ENCODE measurements at regions not wholly inside any gene's neighbourhood (a gene's known extent, or its start where the extent isn't known, plus 50 kb on each side); places are given as distances from the start of the nearest gene placed in this dataset.
"Not testable (repeated sequence)": the region's sequence is repeated elsewhere in the genome, so short reads cannot be mapped to it uniquely, and the experiment has no call there.

- H3K9me3 Mint-ChIP-seq; H3K27me3 ChIP-seq (replicated peaks in 1 of 2; ENCODE audit: control insufficient read depth in 2 of 2, extremely low read depth in 1 of 2, insufficient read depth in 2 of 2, low read length in 1 of 2); H3K4me3 ChIP-seq (ENCODE audit: control insufficient read depth in 1 of 2, extremely low read depth in 1 of 2, low read length in 1 of 2); H3K4me3 Mint-ChIP-seq; H3K27ac Mint-ChIP-seq; ATAC-seq (replicated peaks in 1 of 4); H3K4me1 ChIP-seq (ENCODE audit: control insufficient read depth in 1 of 2, extremely low read depth in 1 of 2, insufficient read depth in 2 of 2, low read length in 2 of 2); POLR2A ChIA-PET; H3K4me1 Mint-ChIP-seq; H3K36me3 Mint-ChIP-seq; H3K36me3 ChIP-seq (ENCODE audit: control insufficient read depth in 2 of 2, extremely low read depth in 1 of 2, insufficient read depth in 1 of 2, low read length in 1 of 2); DNase-seq; H3K9me3 ChIP-seq; H3K27ac ChIP-seq (ENCODE audit: low read length): not testable (repeated sequence)
- CTCF ChIA-PET = interaction anchor here in 1 of 2 donors (1.5 kb wide), 1 partner anchor 11 kb away, joined by 3 read pairs; no protein-coding TSS in a partner anchor
- WGBS (ENCODE audit: insufficient coverage) = no CpG with 5 or more reads among the region's 1 CpG
- peaks cover 14 to 16% of the 10 kb centered on the region in 2 donors for H3K27me3 Mint-ChIP-seq
Measured at GRCh38 chr1:157368941-157369340, 183.4 kb downstream of the FCRL5 start.

GRCh38 chr1:157368363-157368762 lies 184.0 kb downstream of the FCRL5 start:
- ChIA-PET CTCF (no interaction called here), POLR2A (no interaction called here)
- DNase-seq = no peak

DNA sequence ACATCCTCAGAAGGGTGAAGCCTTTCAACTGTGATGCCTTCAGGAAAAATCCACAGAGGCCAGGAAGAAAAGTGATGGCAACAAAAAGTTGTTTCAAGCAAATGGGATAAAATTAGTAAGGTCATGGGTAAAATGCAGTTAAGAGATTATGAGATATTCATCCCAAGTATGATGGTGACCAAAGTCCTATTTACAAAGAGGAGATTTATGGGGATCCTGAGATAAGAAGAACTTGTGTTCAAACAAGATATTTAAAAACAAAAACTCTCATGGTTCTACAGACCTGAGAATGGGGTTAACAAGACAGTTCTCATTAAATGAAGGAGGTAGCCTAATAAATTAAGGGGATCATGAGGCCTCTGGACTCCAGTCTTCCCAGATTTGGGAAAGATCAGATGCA lies 184.4 kb downstream of the FCRL5 start:
- no peak overlapping the region for H3K4me3 Mint-ChIP-seq
- ATAC-seq (replicated peaks in 1 of 4) (no peak), DNase-seq (no peak)
- no peak overlapping the region for H3K27ac Mint-ChIP-seq
- peaks cover 7 to 16% of the 10 kb centered on the region in 2 donors for H3K27me3 Mint-ChIP-seq
- POLR2A ChIA-PET = no interaction called here
- H3K27me3 ChIP-seq (replicated peaks in 1 of 2; ENCODE audit: control insufficient read depth in 2 of 2, extremely low read depth in 1 of 2, insufficient read depth in 2 of 2, low read length in 1 of 2) = peaks cover 0 to 5% of the 10 kb centered on the region in 2 experiments
- H3K9me3 ChIP-seq = no peaks in the 10 kb centered on the region
- CTCF ChIA-PET = no interaction called here
- no peaks in the 10 kb centered on the region for H3K36me3 Mint-ChIP-seq
- H3K36me3 ChIP-seq (ENCODE audit: control insufficient read depth in 2 of 2, extremely low read depth in 1 of 2, insufficient read depth in 1 of 2, low read length in 1 of 2) = no peaks in the 10 kb centered on the region
- H3K4me1 Mint-ChIP-seq = peaks cover 0 to 2% (median 0%) of the 10 kb centered on the region in 3 donors
- H3K4me3 ChIP-seq (ENCODE audit: control insufficient read depth in 1 of 2, extremely low read depth in 1 of 2, low read length in 1 of 2) = no peak overlapping the region
- no peaks in the 10 kb centered on the region for H3K4me1 ChIP-seq (ENCODE audit: control insufficient read depth in 1 of 2, extremely low read depth in 1 of 2, insufficient read depth in 2 of 2, low read length in 2 of 2)
- H3K27ac ChIP-seq (ENCODE audit: low read length) = no peak overlapping the region
- no peaks in the 10 kb centered on the region for H3K9me3 Mint-ChIP-seq

More at GRCh38 chr1:157368363-157368762, 184.0 kb downstream of the FCRL5 start:
- H3K4me1 Mint-ChIP-seq = peaks cover 0 to 2% (median 0%) of the 10 kb centered on the region in 3 donors
- no peak overlapping the region for H3K4me3 Mint-ChIP-seq
- H3K27me3 Mint-ChIP-seq = peaks cover 10 to 13% of the 10 kb centered on the region in 2 donors
- Histone ChIP-seq H3K4me3 (ENCODE audit: control insufficient read depth in 1 of 2, extremely low read depth in 1 of 2, low read length in 1 of 2) (no peak overlapping the region), H3K4me1 (ENCODE audit: control insufficient read depth in 1 of 2, extremely low read depth in 1 of 2, insufficient read depth in 2 of 2, low read length in 2 of 2) (no peaks in the 10 kb centered on the region), H3K9me3 (no peaks in the 10 kb centered on the region), H3K27ac (ENCODE audit: low read length) (no peak overlapping the region), H3K27me3 (replicated peaks in 1 of 2; ENCODE audit: control insufficient read depth in 2 of 2, extremely low read depth in 1 of 2, insufficient read depth in 2 of 2, low read length in 1 of 2) (peaks cover 0 to 6% of the 10 kb centered on the region in 2 experiments), H3K36me3 (ENCODE audit: control insufficient read depth in 2 of 2, extremely low read depth in 1 of 2, insufficient read depth in 1 of 2, low read length in 1 of 2) (no peaks in the 10 kb centered on the region)
- ATAC-seq (replicated peaks in 1 of 4) = no peak
- no peaks in the 10 kb centered on the region for H3K9me3 Mint-ChIP-seq
- WGBS (ENCODE audit: insufficient coverage) = 63% methylated on average over 2 of the region's 2 CpGs
- H3K27ac Mint-ChIP-seq = no peak overlapping the region
- no peaks in the 10 kb centered on the region for H3K36me3 Mint-ChIP-seq

- DNase-seq = no peak
- WGBS (ENCODE audit: insufficient coverage) = no CpG with 5 or more reads among the region's 3 CpGs
- Mint-ChIP-seq H3K27ac (no peak overlapping the region), H3K4me3 (no peak overlapping the region), H3K4me1 (peaks cover 0 to 2% (median 0%) of the 10 kb centered on the region in 3 donors), H3K36me3 (no peaks in the 10 kb centered on the region), H3K27me3 (peaks cover 7 to 12% of the 10 kb centered on the region in 2 donors), H3K9me3 (no peaks in the 10 kb centered on the region)
- Histone ChIP-seq H3K27ac (ENCODE audit: low read length) (no peak overlapping the region), H3K4me3 (ENCODE audit: control insufficient read depth in 1 of 2, extremely low read depth in 1 of 2, low read length in 1 of 2) (no peak overlapping the region), H3K9me3 (no peaks in the 10 kb centered on the region), H3K36me3 (ENCODE audit: control insufficient read depth in 2 of 2, extremely low read depth in 1 of 2, insufficient read depth in 1 of 2, low read length in 1 of 2) (no peaks in the 10 kb centered on the region), H3K27me3 (replicated peaks in 1 of 2; ENCODE audit: control insufficient read depth in 2 of 2, extremely low read depth in 1 of 2, insufficient read depth in 2 of 2, low read length in 1 of 2) (peaks cover 0 to 4% of the 10 kb centered on the region in 2 experiments), H3K4me1 (ENCODE audit: control insufficient read depth in 1 of 2, extremely low read depth in 1 of 2, insufficient read depth in 2 of 2, low read length in 2 of 2) (no peaks in the 10 kb centered on the region)
- POLR2A ChIA-PET = no interaction called here
- CTCF ChIA-PET = no interaction called here
- no peak for ATAC-seq (replicated peaks in 1 of 4)
Measured at GRCh38 chr1:157367091-157367739, 185.1 kb downstream of the FCRL5 start.

DNA sequence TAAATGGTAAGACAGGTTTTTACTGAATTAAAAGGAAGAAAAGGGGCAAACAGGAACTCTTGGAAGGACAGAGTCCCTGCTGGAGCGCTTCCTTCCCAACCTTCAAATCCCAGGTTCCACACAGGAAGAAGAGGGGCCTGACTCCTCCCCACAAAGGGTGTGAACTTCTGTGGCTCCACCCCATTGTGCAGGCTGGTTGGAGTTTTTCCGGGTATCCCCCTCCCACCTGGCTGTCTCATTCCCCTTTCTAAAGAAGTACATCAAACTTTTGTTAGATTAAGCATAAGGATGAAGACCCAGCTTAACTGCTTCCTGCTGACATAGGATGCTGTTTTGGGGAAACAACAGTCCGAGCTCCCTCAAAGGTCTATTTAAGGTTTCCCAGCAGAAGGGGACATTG lies 187.7 kb downstream of the FCRL5 start:
- Histone ChIP-seq H3K9me3 (no peaks in the 10 kb centered on the region), H3K4me1 (ENCODE audit: control insufficient read depth in 1 of 2, extremely low read depth in 1 of 2, insufficient read depth in 2 of 2, low read length in 2 of 2) (no peaks in the 10 kb centered on the region), H3K4me3 (ENCODE audit: control insufficient read depth in 1 of 2, extremely low read depth in 1 of 2, low read length in 1 of 2) (no peak overlapping the region), H3K36me3 (ENCODE audit: control insufficient read depth in 2 of 2, extremely low read depth in 1 of 2, insufficient read depth in 1 of 2, low read length in 1 of 2) (no peaks in the 10 kb centered on the region), H3K27me3 (replicated peaks in 1 of 2; ENCODE audit: control insufficient read depth in 2 of 2, extremely low read depth in 1 of 2, insufficient read depth in 2 of 2, low read length in 1 of 2) (peaks cover 0 to 3% of the 10 kb centered on the region in 2 experiments), H3K27ac (ENCODE audit: low read length) (no peak overlapping the region)
- Mint-ChIP-seq H3K36me3 (no peaks in the 10 kb centered on the region), H3K4me3 (no peak overlapping the region), H3K27ac (no peak overlapping the region), H3K4me1 (no peaks in the 10 kb centered on the region), H3K9me3 (no peaks in the 10 kb centered on the region), H3K27me3 (peaks cover 8 to 12% of the 10 kb centered on the region in 2 donors)
- ChIA-PET CTCF (no interaction called here), POLR2A (no interaction called here)
- no CpG with 5 or more reads among the region's 3 CpGs for WGBS (ENCODE audit: insufficient coverage)
- no peak for ATAC-seq (replicated peaks in 1 of 4)
- DNase-seq = no peak

GRCh38 chr1:157363660-157364140 lies 188.6 kb downstream of the FCRL5 start:
- DNase-seq (peak in 1 of 35 experiments; percentile 7), ATAC-seq (replicated peaks in 1 of 4) (no peak)
- Histone ChIP-seq H3K36me3 (ENCODE audit: control insufficient read depth in 2 of 2, extremely low read depth in 1 of 2, insufficient read depth in 1 of 2, low read length in 1 of 2) (no peaks in the 10 kb centered on the region), H3K9me3 (no peaks in the 10 kb centered on the region), H3K4me3 (ENCODE audit: control insufficient read depth in 1 of 2, extremely low read depth in 1 of 2, low read length in 1 of 2) (no peak overlapping the region), H3K27ac (ENCODE audit: low read length) (no peak overlapping the region), H3K27me3 (replicated peaks in 1 of 2; ENCODE audit: control insufficient read depth in 2 of 2, extremely low read depth in 1 of 2, insufficient read depth in 2 of 2, low read length in 1 of 2) (peaks cover 0 to 3% of the 10 kb centered on the region in 2 experiments), H3K4me1 (ENCODE audit: control insufficient read depth in 1 of 2, extremely low read depth in 1 of 2, insufficient read depth in 2 of 2, low read length in 2 of 2) (no peaks in the 10 kb centered on the region)
- ChIA-PET POLR2A (no interaction called here), CTCF (no interaction called here)
- Mint-ChIP-seq H3K27me3 (peaks cover 10 to 12% of the 10 kb centered on the region in 2 donors), H3K36me3 (no peaks in the 10 kb centered on the region), H3K4me3 (no peak overlapping the region), H3K27ac (no peak overlapping the region), H3K4me1 (no peaks in the 10 kb centered on the region), H3K9me3 (no peaks in the 10 kb centered on the region)
- WGBS (ENCODE audit: insufficient coverage) = 74% methylated on average over 6 of the region's 7 CpGs

GRCh38 chr1:157360023-157360390 lies 192.3 kb downstream of the FCRL5 start:
- H3K4me3 ChIP-seq (ENCODE audit: control insufficient read depth in 1 of 2, extremely low read depth in 1 of 2, low read length in 1 of 2) = no peak overlapping the region
- Mint-ChIP-seq H3K4me3 (no peak overlapping the region), H3K27me3 (peaks cover 12 to 15% of the 10 kb centered on the region in 2 donors), H3K9me3 (no peaks in the 10 kb centered on the region), H3K4me1 (no peaks in the 10 kb centered on the region), H3K36me3 (no peaks in the 10 kb centered on the region), H3K27ac (no peak overlapping the region)
- no peaks in the 10 kb centered on the region for H3K4me1 ChIP-seq (ENCODE audit: control insufficient read depth in 1 of 2, extremely low read depth in 1 of 2, insufficient read depth in 2 of 2, low read length in 2 of 2)
- DNase-seq (no peak), ATAC-seq (replicated peaks in 1 of 4) (no peak)
- ChIA-PET CTCF (no interaction called here), POLR2A (no interaction called here)
- no peaks in the 10 kb centered on the region for H3K9me3 ChIP-seq
- H3K27ac ChIP-seq (ENCODE audit: low read length) = no peak overlapping the region
- H3K27me3 ChIP-seq (replicated peaks in 1 of 2; ENCODE audit: control insufficient read depth in 2 of 2, extremely low read depth in 1 of 2, insufficient read depth in 2 of 2, low read length in 1 of 2) = peaks cover 0 to 3% of the 10 kb centered on the region in 2 experiments
- no peaks in the 10 kb centered on the region for H3K36me3 ChIP-seq (ENCODE audit: control insufficient read depth in 2 of 2, extremely low read depth in 1 of 2, insufficient read depth in 1 of 2, low read length in 1 of 2)

Measured in T-cell (primary cell).